G401 (cell line): ENCODE measurements at regions not wholly inside any gene's neighbourhood (a gene's known extent, or its start where the extent isn't known, plus 50 kb on each side); places are given as distances from the start of the nearest gene placed in this dataset.

Source experiments
- DNase-seq: peaks from one replicate; pipeline ENCODE4 v3.0.0-alpha.2; 2015; ENCODE audit warnings: low spot score
- in situ Hi-C: cut with HindIII; loops from 2 replicates; pipeline ENCODE4 v1.10.0; 2016; ENCODE audit warnings: low sequenced_read_pairs, mixed read lengths

DNA sequence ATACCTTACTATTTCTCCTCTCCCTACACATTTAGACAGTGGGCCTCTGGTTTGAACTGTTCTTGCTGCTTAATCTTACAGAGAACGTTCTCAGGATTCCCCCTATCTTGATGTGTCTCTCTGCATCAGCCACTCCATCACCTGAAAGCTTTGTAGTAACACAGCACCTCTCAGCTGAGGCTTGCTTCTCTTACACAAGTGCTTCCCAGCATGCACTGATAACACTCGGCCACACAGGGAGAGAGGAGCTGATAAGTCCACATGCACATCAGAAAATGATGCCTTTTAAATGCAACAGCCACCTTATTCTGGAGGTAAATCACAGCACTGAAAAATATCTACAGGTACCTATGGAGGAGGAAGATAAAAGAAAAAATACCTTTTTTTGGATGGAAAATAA lies 192.2 kb upstream of the TSHZ3 start:
- no peak for DNase-seq
- in situ Hi-C loops, result no loop called here

DNA sequence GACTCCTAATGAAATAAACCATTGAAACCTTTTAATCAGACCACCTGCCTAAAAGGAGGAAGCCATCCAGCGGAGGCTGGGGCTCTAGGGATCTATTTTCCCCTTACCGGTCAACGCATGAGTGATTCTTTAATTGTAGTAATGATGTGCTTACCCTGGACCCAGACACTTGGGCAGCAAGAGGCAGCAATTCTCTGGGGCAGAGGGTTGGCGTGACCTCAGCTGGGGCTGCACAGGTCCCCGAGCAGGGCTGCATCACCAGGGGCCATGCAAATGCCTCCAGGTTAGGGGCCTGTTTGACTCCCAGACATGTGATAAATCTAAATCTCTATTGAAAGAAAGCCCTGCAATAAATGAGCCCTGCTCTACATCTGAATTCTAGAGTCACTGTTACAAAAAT lies 194.2 kb upstream of the TSHZ3 start:
- no peak for DNase-seq
- in situ Hi-C loops, result no loop called here

DNA sequence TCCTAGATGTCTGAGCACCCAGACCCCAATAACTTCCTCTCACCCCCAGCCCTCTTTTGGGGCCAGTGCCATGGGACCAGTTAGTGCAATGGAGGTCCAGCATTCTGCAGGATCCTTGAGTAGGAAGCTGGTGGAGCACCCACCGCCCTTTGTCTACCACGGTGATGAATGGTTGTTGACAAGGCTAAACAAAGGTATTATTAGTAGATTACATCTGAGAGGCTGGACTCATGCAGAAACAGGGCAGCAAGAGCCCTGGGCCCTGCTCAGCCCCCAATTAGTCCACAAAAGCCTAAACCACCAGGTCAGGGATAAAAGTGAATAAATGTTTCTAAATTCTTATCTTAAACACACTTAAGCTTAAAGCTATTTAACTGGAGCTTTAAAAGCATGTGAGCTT lies 196.5 kb upstream of the TSHZ3 start:
- DNase-seq, result no peak
- in situ Hi-C loops, result no loop called here

DNA sequence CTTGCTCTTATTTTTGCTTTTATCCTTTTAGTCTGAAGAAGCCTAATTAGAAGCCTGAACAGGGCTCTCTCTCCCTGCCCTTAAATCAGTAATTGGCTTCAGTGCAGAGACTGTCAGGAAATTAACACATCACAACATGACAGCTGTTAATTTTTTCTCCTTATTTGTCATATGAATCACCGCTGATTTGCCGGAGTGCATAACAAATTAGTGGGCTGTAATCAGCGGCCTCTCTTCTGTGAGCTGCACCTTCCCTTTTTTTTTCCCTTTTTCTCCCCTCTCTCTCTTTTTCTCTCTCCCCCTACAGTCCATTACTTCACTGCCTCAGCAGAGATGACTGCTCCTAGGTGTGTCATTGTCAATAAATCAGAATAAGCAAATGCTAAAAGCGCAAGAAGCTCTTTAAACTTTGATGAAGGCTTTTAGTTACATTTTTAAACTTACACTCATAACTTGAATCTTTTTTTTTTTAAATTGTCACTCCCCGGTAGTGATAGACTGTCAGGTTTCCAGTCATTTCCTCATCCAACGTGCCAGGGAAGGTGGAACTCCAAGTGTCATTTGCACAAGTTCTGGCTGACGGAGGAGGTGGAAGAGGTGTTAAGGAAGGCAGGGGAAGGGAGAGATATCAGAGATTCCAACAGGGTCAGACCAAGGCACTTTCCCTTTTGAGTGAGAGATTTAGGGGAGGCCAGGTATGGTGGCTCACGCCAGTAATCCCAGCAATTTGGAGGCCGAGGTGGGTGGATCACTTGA lies 197.1 kb upstream of the TSHZ3 start:
- in situ Hi-C loops, result no loop called here
- DNase-seq, result no peak

DNA sequence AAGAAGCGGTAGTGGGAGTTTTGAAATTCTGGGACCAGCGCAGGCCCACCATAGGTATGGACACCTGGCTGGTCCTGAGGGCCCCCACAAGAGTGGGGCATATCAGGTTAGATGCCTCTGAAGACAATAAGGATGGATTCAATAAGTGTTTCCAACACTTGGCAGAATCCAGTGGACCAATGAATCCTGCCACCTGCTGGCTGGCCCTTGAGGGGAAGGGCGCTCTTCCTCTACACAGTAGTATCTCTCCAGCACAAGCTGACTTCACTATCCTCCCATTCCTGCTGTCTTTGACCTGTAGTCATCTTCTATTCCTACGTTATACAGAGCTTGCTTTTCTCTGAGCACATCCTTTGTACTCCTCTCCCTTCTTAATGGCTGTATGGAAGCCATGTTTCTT lies 199.7 kb upstream of the TSHZ3 start:
- DNase-seq, result peak; percentile 17
- in situ Hi-C loops, result no loop called here

DNA sequence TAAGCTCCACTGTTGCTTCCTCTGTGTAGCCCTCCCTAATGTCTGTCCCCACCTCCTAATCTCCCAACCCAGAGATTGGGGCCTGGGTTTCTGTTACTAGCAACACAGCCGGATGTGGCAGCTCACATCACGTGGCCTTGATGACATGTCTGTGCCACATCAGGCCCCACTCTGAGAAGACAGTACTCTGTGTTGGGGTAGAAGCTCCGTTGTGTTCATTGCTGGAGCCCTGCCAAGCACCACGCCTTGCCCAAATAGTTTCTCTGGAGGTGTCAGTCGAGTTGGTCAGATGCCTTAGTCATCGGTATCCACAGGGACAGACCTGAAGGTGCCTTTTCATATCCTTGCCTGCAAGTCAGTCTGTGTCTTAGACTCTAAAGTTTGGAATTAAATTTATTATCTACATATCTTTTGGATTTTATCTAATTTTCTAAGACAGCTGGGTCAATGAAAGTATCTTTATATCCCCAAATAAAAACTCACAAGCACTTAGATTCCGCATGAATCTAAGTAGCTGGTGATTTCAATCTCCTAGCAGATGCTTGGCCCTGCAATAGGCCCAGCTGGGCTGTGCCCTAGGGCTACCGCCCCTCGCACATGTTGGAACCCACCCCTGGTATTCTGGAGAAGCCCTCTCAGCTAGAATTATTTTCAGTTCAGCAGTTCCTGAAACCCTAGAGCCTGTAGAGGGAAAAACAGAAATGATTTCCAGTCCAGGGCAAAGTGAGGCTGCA lies 204.0 kb upstream of the TSHZ3 start:
- DNase-seq, result no peak
- in situ Hi-C loops, result no loop called here

DNA sequence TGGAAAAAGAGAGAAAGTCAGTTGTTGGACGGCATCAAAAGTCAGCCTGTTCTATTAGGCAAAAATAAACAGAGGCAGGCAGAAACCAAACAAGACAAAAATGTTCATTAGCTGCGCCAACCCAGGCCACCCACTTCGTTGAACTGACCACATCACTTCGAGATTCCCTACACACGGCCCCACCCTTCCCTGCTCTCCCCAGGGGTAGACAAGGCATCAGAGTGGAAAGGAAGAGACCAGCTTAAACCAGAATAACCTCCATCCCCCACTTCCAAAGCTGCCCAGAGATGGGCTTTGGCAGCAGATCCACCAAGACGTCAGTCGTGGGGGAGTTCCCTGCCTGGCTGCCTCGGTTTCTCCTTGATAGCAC lies 204.6 kb upstream of the TSHZ3 start:
- DNase-seq, result no peak
- in situ Hi-C loops, result no loop called here

DNA sequence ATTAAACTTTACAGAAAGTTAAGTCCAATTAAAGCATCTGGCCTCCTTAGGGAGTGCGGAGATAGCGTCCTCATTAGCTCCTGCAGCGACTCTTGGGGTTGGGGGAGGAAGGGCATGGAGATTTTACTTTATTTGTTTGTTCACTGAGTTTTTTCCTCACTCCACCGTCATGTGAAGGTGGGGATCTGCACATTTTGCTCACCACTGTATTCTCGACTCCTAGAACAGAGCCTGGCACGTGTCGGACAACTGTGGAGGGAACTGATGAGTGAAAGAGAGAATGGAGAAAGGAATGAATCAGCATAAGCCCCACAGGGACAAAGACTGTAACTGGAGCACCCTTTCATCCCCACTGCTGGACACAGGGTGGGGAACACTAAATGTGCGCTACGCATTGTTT lies 205.1 kb upstream of the TSHZ3 start:
- DNase-seq, result no peak
- in situ Hi-C loops, result no loop called here

DNA sequence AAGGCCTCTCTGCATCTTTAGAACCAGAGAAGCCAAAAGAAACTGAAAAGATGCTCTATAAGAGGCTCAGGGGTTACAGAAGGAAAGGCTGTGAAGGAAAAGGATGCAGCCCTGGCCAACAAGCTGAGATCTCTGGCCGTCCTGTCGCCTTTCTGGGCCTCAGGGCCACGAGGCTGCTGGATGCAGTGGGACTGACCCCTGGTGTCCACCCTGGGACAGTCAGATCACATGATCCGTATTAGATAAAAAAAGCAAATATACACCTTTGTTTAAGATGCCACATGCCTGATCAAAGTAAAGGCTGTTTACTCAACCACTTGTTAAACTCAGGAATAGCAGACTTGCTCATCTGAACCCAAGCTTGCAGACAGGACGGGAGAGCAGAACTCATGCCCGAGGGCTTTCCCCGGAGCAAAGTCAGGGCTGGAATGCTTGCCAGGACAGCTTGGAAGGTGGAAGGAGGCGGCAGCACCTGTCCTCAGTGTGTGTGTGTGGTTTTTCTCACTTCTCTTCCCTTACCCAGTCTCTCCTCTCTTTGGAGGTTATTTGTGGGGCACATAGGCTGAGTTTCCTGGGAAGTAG lies 206.5 kb upstream of the TSHZ3 start:
- no peak for DNase-seq
- in situ Hi-C loops, result no loop called here

DNA sequence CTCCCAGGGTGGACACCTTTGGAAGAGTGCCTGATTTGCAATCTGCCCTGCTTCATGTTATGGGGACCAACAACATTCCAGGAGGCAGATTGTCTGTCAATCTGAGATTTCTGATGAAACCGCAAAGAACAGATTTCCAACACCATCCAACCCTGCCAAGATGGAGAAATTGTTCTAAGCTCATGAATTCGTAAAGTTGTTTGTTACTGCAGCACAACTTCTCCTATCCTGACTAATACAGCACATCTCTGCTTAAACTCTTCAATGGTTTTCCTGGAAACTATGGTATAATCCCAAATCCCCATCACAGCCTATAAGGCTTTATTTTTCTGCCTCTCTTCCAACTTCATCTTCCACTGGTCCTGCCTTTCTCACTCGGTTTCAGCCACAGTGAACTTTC lies 210.3 kb upstream of the TSHZ3 start:
- in situ Hi-C loops, result no loop called here

DNA sequence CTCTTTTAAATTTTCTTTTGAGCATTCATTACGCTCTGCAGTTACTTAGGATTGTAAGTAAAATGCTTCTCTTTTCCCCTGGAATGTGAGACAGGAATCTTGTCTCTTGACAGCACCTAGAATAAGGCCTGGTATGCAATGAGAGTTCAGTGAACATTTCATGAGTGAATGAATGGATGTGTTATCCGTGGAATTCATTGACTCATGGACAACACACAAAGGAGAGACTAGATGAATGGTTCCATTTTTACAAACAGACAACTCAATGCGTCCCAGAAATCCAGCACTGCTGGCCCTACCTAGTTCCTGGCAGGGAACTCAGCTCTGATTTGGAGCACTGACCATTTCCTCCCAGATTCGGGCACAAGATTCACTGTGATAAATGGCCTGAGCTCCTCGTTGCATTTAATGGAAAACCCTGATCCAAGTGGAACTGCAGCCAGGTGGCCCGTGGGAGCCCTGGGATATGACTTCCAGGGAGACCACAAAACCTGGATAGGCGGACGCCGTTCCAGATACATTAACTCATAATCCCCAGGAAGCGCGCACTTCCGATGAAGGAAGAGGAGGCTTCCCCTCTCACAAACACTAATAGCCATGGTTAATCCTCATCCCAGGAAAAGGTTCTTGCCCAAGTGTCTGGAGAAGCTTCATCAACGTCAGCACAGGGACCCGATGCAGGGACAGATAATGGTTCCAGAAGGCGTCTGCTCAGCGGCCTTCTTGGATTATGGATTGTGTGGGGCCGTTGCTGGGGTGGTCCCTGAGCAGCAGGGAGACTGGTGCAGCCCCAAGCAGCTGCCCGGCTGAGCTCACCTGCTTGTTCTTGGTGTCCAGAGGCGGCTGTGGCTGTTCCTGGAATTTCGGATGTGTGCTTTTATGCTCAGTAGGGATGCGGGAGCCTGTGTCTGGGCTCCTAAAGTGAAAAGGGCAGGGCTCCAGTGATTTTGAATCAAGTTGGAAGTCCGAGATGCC lies 211.1 kb upstream of the TSHZ3 start:
- no peak for DNase-seq
- in situ Hi-C loops, result no loop called here

More for the DNA sequence above, 210.3 kb upstream of the TSHZ3 start:
- no peak for DNase-seq

DNA sequence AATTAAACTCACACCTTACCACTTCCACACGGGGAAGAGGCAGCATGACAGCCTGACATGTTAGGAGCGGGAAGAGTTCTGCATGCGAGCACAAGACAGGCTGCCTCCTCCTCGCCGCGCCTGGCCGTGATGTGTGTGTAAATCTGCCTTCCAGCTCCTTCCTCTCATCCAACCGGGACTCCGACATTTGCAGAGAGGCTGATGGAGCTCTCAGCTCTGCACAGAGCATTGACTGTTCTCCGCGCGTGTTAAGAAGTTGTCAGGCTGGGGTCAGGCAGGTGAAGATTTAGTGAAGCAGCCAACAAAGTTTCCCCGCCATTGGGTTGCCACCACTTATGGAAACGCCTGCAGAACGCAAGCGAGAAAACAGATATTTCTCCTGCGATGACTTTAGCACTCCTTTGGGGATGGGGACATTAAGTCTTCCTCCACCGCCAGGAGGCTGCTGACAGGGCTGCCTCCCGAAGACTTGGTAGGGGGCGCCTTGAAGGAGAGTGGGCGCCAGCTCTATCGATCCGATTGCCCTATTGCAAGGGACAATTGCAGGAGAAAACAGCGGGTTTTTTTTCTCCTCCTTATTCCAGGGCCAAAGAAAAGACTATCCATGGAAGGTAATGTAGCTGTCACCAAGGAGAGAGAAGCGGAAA lies 213.9 kb upstream of the TSHZ3 start:
- no peak for DNase-seq
- in situ Hi-C loops, result no loop called here

DNA sequence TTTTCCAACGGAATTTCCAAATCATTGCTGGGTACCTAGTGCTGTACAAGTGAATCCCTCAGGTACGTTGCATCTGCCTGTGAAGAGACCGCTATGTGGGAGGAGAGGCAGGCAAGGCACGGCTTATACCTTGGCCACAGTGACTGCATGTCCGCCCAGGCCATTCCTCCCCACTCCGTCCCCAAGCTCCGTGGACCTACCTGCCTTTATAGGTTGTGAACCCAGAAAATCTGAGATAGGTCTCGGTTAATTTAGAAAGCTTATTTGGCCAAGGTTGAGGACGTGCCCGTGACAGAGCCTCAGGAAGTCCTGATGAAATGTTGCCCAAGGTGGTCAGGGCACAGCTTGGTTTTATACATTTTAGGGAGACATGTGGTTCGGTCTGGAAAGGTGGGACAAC lies 218.5 kb upstream of the TSHZ3 start:
- in situ Hi-C loops, result no loop called here
- no peak for DNase-seq

DNA sequence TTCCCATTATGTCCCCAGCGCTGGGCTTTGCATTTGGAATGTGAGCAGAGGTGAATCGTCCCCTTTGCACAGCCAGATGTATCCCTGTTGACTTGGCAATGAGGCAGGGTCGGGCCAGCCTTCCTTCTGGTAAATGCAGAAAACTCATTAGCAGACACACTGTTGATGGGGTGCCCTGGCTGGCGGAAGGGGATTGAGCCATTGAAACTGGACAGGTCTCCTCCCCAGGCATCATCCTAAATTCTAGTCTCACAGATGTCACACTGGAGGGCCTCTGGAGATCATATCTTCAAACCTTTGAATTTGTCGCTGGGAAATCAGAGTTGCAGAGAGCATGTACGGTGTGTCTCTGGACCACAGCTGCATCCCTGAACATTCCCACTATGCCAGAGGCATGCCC lies 219.5 kb upstream of the TSHZ3 start:
- no peak for DNase-seq
- in situ Hi-C loops, result no loop called here

DNA sequence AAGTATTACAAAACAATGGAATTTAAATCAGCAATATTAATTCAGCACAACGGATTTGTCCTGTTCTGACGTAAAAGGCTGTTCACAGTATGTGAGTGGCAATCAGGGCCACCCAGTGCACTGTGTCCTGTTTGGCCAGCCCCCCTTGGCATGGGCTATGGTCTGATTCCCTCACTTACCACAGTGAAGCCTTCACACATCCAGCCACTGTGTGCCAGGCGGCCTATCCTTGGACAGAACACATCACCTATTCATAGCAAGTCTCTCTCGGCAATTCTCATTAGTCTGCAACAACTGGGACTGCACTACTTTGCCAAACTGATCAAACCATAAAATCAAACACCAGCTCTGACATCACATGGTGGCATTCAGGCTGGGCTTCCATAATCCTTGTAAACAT lies 221.5 kb upstream of the TSHZ3 start:
- in situ Hi-C loops, result no loop called here
- no peak for DNase-seq

DNA sequence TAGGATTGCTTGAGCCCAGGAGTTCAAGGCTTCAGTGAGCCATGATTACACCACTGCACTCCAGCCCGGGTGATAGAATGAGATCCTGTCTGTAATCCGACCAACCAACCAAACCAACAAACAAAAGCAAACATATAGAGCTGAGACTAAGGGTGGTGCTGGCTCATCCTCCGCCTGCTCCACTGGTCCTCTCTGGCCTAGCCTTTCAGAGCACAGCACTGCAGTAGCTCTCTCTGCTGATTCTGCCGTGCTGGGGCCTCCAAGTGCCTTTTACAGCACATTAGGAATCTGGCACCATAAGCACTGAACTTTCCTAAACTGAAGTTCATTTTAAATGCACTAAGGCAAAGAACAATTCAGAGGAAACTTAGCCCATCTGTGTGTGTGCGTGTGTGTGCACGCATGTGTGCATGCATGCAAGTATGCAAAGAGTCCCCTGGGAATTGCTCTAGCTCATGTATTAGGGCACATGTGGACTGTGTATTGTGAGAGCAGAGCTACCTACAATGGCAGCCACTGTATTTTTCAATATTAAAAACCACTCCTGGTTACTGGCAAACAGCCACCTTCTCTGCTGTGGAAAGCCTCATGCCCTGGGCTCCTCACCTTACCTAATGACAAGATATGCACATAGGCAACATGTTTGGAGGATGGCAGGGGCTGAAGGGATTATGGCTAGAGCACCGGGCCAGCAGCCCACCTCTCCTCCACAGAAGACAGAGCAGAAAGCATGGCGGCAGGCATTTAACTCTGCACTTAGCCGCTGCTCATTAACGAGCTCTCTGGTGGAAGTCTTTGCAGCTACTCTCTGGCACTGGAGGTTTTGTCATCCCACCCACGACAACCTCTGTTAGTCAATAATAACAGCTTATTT lies 223.1 kb upstream of the TSHZ3 start:
- DNase-seq, result no peak

DNA sequence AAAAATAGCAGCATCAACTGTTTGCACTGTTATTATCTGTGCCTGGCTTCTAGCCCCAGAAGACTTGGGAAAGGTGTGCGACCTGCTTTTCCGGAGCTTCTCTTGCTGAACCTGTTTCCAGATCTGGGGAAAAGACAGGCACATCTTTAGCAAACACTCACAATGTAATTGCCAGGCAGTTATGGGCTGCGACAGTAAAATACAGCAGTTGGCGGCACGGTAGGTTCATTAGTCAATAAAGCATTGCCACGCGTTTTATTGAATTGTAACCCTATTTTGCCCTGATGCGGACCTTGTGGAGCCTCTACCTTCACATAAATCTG lies 223.7 kb upstream of the TSHZ3 start:
- in situ Hi-C loops, result no loop called here
- DNase-seq, result no peak

More for the DNA sequence above, 223.1 kb upstream of the TSHZ3 start:
- in situ Hi-C loops, result no loop called here

DNA sequence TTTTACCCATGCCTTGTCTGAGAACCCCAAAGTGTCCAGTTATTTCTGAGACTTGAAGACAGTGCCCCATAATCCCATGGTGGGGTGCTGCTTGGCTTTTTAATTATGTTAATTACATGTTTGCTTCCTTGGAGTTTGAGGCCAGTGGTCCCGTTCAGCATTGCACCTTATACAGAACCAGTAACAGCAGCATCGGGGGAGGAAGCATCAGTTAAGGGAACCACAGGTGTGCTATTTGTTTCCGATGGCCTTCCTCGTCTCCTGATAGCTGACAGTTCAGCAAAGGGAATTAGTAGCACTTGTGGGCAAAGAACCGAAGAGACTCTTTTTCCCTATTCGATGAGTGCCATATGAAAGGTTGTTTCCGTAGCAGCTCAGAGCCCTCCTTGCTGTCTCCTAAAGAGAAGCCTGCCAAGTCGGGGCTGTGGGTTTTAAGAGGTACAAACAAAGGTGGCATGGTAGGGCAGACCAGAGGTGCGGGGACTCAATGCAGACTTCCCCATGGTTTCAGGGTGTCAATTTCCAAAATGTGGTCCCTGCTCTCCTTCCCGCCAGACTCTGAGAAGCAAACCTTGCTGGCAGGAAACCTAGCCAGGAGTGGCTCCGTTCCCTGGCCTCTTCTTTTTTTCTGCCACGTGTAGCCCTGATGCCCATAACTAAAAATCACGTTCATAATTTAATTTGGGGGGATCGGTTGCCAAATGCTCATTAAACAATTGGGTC lies 225.2 kb upstream of the TSHZ3 start:
- in situ Hi-C loops, result no loop called here
- DNase-seq, result no peak
